ENCODE measurements at regions not wholly inside any gene's neighbourhood (a gene's known extent, or its start where the extent isn't known, plus 50 kb on each side); places are given as distances from the start of the nearest gene placed in this dataset.

GRCh38 chr16:85195900-85196772 is 83.9 kb upstream of the CIBAR2 start (continued):
- TF ChIP-seq ZFP91 (CRISPR knock-in tag; IDR thresholded peaks at IDR 0.05; ENCODE audit: borderline replicate concordance) (no peak), ZNF24 (IDR thresholded peaks at IDR 0.05) (no peak), HOXA7 (CRISPR knock-in tag; IDR thresholded peaks at IDR 0.05) (no peak), KLF15 (CRISPR knock-in tag; IDR thresholded peaks at IDR 0.05; ENCODE audit: borderline replicate concordance) (no peak), TSC22D2 (CRISPR knock-in tag; IDR thresholded peaks at IDR 0.05; ENCODE audit: borderline replicate concordance) (no peak), ZFY (CRISPR knock-in tag; IDR thresholded peaks at IDR 0.05) (0 out of 2 replicates have a peak, but pooled peaks have one; percentile 21), ZNF331 (CRISPR knock-in tag; IDR thresholded peaks at IDR 0.05) (no peak), BHLHE40 (IDR thresholded peaks at IDR 0.05; ENCODE audit: low read length) (no peak), ZNF800 (CRISPR knock-in tag; IDR thresholded peaks at IDR 0.05) (no peak), PCBP1 (IDR thresholded peaks at IDR 0.05; ENCODE audit: borderline replicate concordance, low read depth, low read length) (no peak), MEIS2 (CRISPR knock-in tag; IDR thresholded peaks at IDR 0.05) (0 out of 2 replicates have a peak, but pooled peaks have one; percentile 10), ZBTB8A (CRISPR knock-in tag; IDR thresholded peaks at IDR 0.05; ENCODE audit: borderline replicate concordance, low read depth) (no peak), ZNF768 (CRISPR knock-in tag; IDR thresholded peaks at IDR 0.05) (no peak), RFX3 (CRISPR knock-in tag; IDR thresholded peaks at IDR 0.05) (no peak), ZSCAN31 (CRISPR knock-in tag; IDR thresholded peaks at IDR 0.05; ENCODE audit: low read depth) (peak; percentile 38; the same call in 1 of the 2 replicates), HES4 (CRISPR knock-in tag; IDR thresholded peaks at IDR 0.05; ENCODE audit: borderline replicate concordance) (no peak), JDP2 (CRISPR knock-in tag; IDR thresholded peaks at IDR 0.05; ENCODE audit: borderline replicate concordance) (no peak), LBX2 (CRISPR knock-in tag; IDR thresholded peaks at IDR 0.05; ENCODE audit: borderline replicate concordance) (no peak), SAFB2 (CRISPR knock-in tag; IDR thresholded peaks at IDR 0.05; ENCODE audit: borderline replicate concordance, low read depth) (no peak), ZNF605 (CRISPR knock-in tag; IDR thresholded peaks at IDR 0.05) (no peak), TBX3 (IDR thresholded peaks at IDR 0.05; ENCODE audit: borderline replicate concordance) (no peak), ZNF616 (CRISPR knock-in tag; IDR thresholded peaks at IDR 0.05; ENCODE audit: low read depth) (no peak), ZNF253 (CRISPR knock-in tag; IDR thresholded peaks at IDR 0.05; ENCODE audit: borderline replicate concordance) (no peak), ZNF280B (CRISPR knock-in tag; IDR thresholded peaks at IDR 0.05; ENCODE audit: borderline replicate concordance) (0 out of 2 replicates have a peak, but pooled peaks have one; percentile 26)
